Endothelial cell of umbilical vein (primary cell): ENCODE measurements at regions not wholly inside any gene's neighbourhood (a gene's known extent, or its start where the extent isn't known, plus 50 kb on each side); places are given as distances from the start of the nearest gene placed in this dataset.

ENCODE experiments used
- BruUV-seq: library from RNA; stranded (reverse); fragments of 400-500 nt; replicated peaks from 2 replicates; lab custom pipeline; 2021; lab: Mats Ljungman, UMichigan
- CTCF ChIA-PET: fragments of 300-600, 350-600 bp; sonication (Branson Sonifier 250); formaldehyde crosslinking; loops from one replicate; lab custom pipeline; 2021; ENCODE audit warnings: antibody characterized with exemption, inconsistent platforms; lab: Charles Lee
- POLR2A ChIA-PET: fragments of 300-600, 350-600 bp; sonication (Branson Sonifier 250); formaldehyde crosslinking; loops from one replicate; lab custom pipeline; 2021; ENCODE audit warnings: antibody characterized with exemption, inconsistent platforms; lab: Charles Lee
- DNase-seq: peaks from one replicate; pipeline ENCODE4 v3.0.0-alpha.2; 2011; ENCODE audit warnings: low read depth, low spot score
- FAIRE-seq: peaks from 2 replicates; lab custom pipeline; 2011; peaks lifted over from hg19 to GRCh38; lab: Jason Lieb, UNC
- H2AFZ ChIP-seq: 2 replicates; pipeline ENCODE4 v1.6.0; 2012; ENCODE audit warnings: low read depth, low read length, control low read depth, inconsistent platforms
- H3K27ac ChIP-seq: 2 replicates; pipeline ENCODE4 v1.5.1; 2011; ENCODE audit warnings: low read depth, mild to moderate bottlenecking, control low read depth, low read length, moderate library complexity; ENCODE audit not compliant: insufficient read depth
- H3K27me3 ChIP-seq, 2 experiments: 2 replicates each; pipeline versions ENCODE4 v1.6.0 to v1.6.1; 2011; ENCODE audit warnings: low read length in 2 of 2, mixed read lengths in 1 of 2; ENCODE audit not compliant: control insufficient read depth in 2 of 2, insufficient read depth in 2 of 2
- H3K36me3 ChIP-seq, 2 experiments: 2 replicates in 1 of 2; 3 replicates in 1 of 2; pipeline ENCODE4 v1.5.1; 2011; ENCODE audit warnings: low read length in 2 of 2, mild to moderate bottlenecking in 1 of 2, moderate library complexity in 1 of 2; ENCODE audit not compliant: control insufficient read depth in 2 of 2, insufficient read depth in 2 of 2; ENCODE audit errors: extremely low read depth in 1 of 2
- H3K4me1 ChIP-seq: 3 replicates; pipeline ENCODE4 v1.5.1; 2011; ENCODE audit warnings: mild to moderate bottlenecking, low read length; ENCODE audit not compliant: control insufficient read depth, insufficient read depth; ENCODE audit errors: extremely low read depth
- H3K4me2 ChIP-seq: 2 replicates; pipeline ENCODE4 v1.6.1; 2011; ENCODE audit warnings: low read length, control low read depth, mixed read lengths; ENCODE audit not compliant: insufficient read depth
- H3K4me3 ChIP-seq, 3 experiments: fragments of 200-600 bp in 1 of 3; sonication (generic), shearing (Covaris generic) in 1 of 3; replicated peaks in 1 of 3; 2 replicates each; pipeline ENCODE4 v1.5.1; 2011 to 2016; ENCODE audit warnings: control low read depth in 3 of 3, low read length in 3 of 3, mild to moderate bottlenecking in 2 of 3, inconsistent platforms in 1 of 3, low read depth in 1 of 3, moderate library complexity in 1 of 3; ENCODE audit not compliant: insufficient read depth in 1 of 3
- H3K79me2 ChIP-seq: 2 replicates; pipeline ENCODE4 v1.6.0; 2012; ENCODE audit warnings: low read length, inconsistent platforms; ENCODE audit not compliant: control insufficient read depth, insufficient read depth
- H3K9ac ChIP-seq: replicated peaks from 2 replicates; pipeline ENCODE3; 2011; ENCODE audit warnings: low read length, control low read depth; ENCODE audit not compliant: insufficient read depth; ENCODE audit errors: extremely low read depth
- H3K9me1 ChIP-seq: replicated peaks from 3 replicates; pipeline ENCODE4 v1.6.0; 2011; ENCODE audit warnings: mild to moderate bottlenecking, low read length; ENCODE audit not compliant: control insufficient read depth, insufficient read depth; ENCODE audit errors: extremely low read depth
- H3K9me3 ChIP-seq: replicated peaks from 2 replicates; pipeline ENCODE4 v1.5.1; 2012; ENCODE audit warnings: low read length, inconsistent platforms; ENCODE audit not compliant: control insufficient read depth, insufficient read depth
- H4K20me1 ChIP-seq: replicated peaks from 2 replicates; pipeline ENCODE3; 2011; ENCODE audit warnings: mild to moderate bottlenecking, low read length; ENCODE audit not compliant: control insufficient read depth, insufficient read depth; ENCODE audit errors: extremely low read depth
- EZH2 ChIP-seq: IDR thresholded peaks from 2 replicates; pipeline ENCODE4 v1.6.1; 2012; ENCODE audit warnings: borderline replicate concordance, low read depth, mild to moderate bottlenecking, moderate library complexity, low read length, inconsistent platforms; ENCODE audit not compliant: severe bottlenecking
- FOS ChIP-seq: IDR thresholded peaks from 2 replicates; pipeline ENCODE4 v1.6.1; 2011; ENCODE audit warnings: mild to moderate bottlenecking, low read length, moderate library complexity, borderline replicate concordance; ENCODE audit not compliant: insufficient read depth
- GATA2 ChIP-seq: IDR thresholded peaks from 2 replicates; pipeline ENCODE4 v1.7.0; 2011; ENCODE audit warnings: low read depth, mild to moderate bottlenecking, moderate library complexity, mixed read lengths, low read length; ENCODE audit not compliant: insufficient read length, insufficient read depth
- JUN ChIP-seq: IDR thresholded peaks from 2 replicates; pipeline ENCODE4 v1.6.1; 2011; ENCODE audit warnings: borderline replicate concordance, low read depth; ENCODE audit not compliant: insufficient read length, insufficient read depth
- MYC ChIP-seq: IDR thresholded peaks from one replicate; pipeline ENCODE4 v1.6.1; 2011; ENCODE audit warnings: mild to moderate bottlenecking, low read depth, low read length
- POLR2A ChIP-seq: IDR thresholded peaks from 2 replicates; pipeline ENCODE4 v1.6.1; 2012; ENCODE audit warnings: low read depth, mild to moderate bottlenecking, control low read depth, low read length
- POLR2AphosphoS5 ChIP-seq: IDR thresholded peaks from 2 replicates; pipeline ENCODE4 v1.6.1; 2012; ENCODE audit warnings: low read depth, mild to moderate bottlenecking, control low read depth, low read length, moderate library complexity; ENCODE audit not compliant: insufficient read depth
- dilution Hi-C: fragments of 300-500 bp; cut with MboI; formaldehyde crosslinking; loops from one replicate; pipeline ENCODE4 v1.15.0; 2019; ENCODE audit warnings: low sequenced_read_pairs; ENCODE audit not compliant: extremely low pct_ligation_motif_present
- intact Hi-C: fragments of 100-400 bp; cut with micrococcal nuclease; formaldehyde crosslinking; loops from one replicate; pipeline ENCODE4 v1.10.0; 2022
- TF ChIP-seq, protein P1 (sequence below), 2 donors: IDR thresholded peaks; 1 replicate in 1 of 2; 2 replicates in 1 of 2; pipeline ENCODE4 v1.5.1; 2011; ENCODE audit warnings: low read length in 2 of 2, mild to moderate bottlenecking in 2 of 2, moderate library complexity in 2 of 2, control low read depth in 1 of 2, inconsistent platforms in 1 of 2, low read depth in 1 of 2; ENCODE audit not compliant: insufficient read depth in 1 of 2; ENCODE audit errors: extremely low read depth in 1 of 2
- TF ChIP-seq, protein P2 (sequence below): IDR thresholded peaks from 2 replicates; pipeline ENCODE4 v1.6.1; 2011; ENCODE audit not compliant: insufficient read depth, insufficient read length

DNA sequence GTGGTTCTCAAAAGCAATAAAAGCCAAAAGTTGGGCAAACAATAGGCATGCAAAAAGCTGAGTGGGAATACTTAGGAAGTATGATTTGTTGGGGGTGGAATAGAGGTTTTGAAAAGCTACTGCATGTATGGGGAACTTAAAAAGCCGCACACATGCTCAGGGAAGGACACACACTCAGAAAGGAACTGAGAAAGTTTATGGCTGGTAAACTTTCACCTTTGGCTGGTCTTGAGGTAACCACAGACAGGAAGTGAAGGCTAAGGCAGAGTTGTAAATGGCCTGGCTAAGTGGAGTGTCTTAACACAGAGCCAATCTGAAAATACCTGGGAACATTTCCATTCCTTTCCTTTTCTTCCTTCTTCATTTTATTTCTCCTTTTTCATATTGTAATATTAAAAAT is 134.5 kb upstream of the EXOC2 start:
- no peak overlapping the region for H2AFZ ChIP-seq
- no peaks in the 10 kb centered on the region for H4K20me1 ChIP-seq
- POLR2A ChIA-PET = no interaction called here
- no peaks in the 10 kb centered on the region for H3K79me2 ChIP-seq
- no peaks in the 10 kb centered on the region for H3K9me3 ChIP-seq
- CTCF ChIA-PET = no interaction called here
- no peaks in the 10 kb centered on the region for H3K36me3 ChIP-seq
- intact Hi-C loops = no loop called here
- no peaks in the 10 kb centered on the region for H3K27me3 ChIP-seq
- no peak overlapping the region for H3K9ac ChIP-seq
- no TSS peak for BruUV-seq
- FAIRE-seq (no peak), DNase-seq (no peak)
- H3K4me2 ChIP-seq = no peak overlapping the region
- H3K4me3 ChIP-seq = no peak overlapping the region
- H3K9me1 ChIP-seq = no peaks in the 10 kb centered on the region
- no peak overlapping the region for H3K27ac ChIP-seq
- TF ChIP-seq JUN (no peak), POLR2A (no peak), MYC (no peak), EZH2 (no peak), GATA2 (no peak), POLR2AphosphoS5 (no peak), FOS (no peak)
- TF ChIP-seq, protein P1, sequence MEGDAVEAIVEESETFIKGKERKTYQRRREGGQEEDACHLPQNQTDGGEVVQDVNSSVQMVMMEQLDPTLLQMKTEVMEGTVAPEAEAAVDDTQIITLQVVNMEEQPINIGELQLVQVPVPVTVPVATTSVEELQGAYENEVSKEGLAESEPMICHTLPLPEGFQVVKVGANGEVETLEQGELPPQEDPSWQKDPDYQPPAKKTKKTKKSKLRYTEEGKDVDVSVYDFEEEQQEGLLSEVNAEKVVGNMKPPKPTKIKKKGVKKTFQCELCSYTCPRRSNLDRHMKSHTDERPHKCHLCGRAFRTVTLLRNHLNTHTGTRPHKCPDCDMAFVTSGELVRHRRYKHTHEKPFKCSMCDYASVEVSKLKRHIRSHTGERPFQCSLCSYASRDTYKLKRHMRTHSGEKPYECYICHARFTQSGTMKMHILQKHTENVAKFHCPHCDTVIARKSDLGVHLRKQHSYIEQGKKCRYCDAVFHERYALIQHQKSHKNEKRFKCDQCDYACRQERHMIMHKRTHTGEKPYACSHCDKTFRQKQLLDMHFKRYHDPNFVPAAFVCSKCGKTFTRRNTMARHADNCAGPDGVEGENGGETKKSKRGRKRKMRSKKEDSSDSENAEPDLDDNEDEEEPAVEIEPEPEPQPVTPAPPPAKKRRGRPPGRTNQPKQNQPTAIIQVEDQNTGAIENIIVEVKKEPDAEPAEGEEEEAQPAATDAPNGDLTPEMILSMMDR (IDR thresholded peaks at IDR 0.05; ENCODE audit: extremely low read depth in 1 of 2, insufficient read depth in 1 of 2, low read depth in 1 of 2, low read length in 2 of 2) = no peak
- TF ChIP-seq, protein P2, sequence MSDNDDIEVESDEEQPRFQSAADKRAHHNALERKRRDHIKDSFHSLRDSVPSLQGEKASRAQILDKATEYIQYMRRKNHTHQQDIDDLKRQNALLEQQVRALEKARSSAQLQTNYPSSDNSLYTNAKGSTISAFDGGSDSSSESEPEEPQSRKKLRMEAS = no peak
- dilution Hi-C loops = no loop called here
- H3K4me1 ChIP-seq = no peaks in the 10 kb centered on the region
